OCI-LY1 (cell line): ENCODE measurements at regions not wholly inside any gene's neighbourhood (a gene's known extent, or its start where the extent isn't known, plus 50 kb on each side); places are given as distances from the start of the nearest gene placed in this dataset.

Source experiments
- H2AFZ ChIP-seq: fragments of 200-600 bp; sonication (generic), shearing (Covaris generic); 2 replicates; pipeline ENCODE4 v1.6.0; 2014; ENCODE audit warnings: antibody characterized with exemption, mild to moderate bottlenecking, low read length
- H3F3A ChIP-seq: fragments of 200-600 bp; sonication (generic), shearing (Covaris generic); 2 replicates; pipeline ENCODE4 v1.6.0; 2014; ENCODE audit warnings: mild to moderate bottlenecking, antibody characterized with exemption, low read length, moderate library complexity; ENCODE audit not compliant: insufficient read depth
- H3K27ac ChIP-seq: fragments of 200-600 bp; sonication (generic); 2 replicates; pipeline ENCODE4 v1.5.1; 2014; ENCODE audit warnings: low read length, mixed run types, mild to moderate bottlenecking, low read depth; ENCODE audit not compliant: poor library complexity, severe bottlenecking
- H3K27me3 ChIP-seq: fragments of 200-600 bp; sonication (generic); 2 replicates; pipeline ENCODE4 v1.6.0; 2014; ENCODE audit warnings: antibody characterized with exemption, mild to moderate bottlenecking, low read length, moderate library complexity; ENCODE audit not compliant: insufficient read depth
- H3K36me3 ChIP-seq: fragments of 200-600 bp; sonication (generic); 2 replicates; pipeline ENCODE4 v1.6.1; 2014; ENCODE audit warnings: mild to moderate bottlenecking, antibody characterized with exemption, low read length, moderate library complexity, mixed read lengths; ENCODE audit not compliant: insufficient read depth
- H3K4me1 ChIP-seq: fragments of 200-600 bp; sonication (generic); 2 replicates; pipeline ENCODE4 v1.5.1; 2014; ENCODE audit warnings: mild to moderate bottlenecking, low read length, moderate library complexity; ENCODE audit not compliant: insufficient read depth, severe bottlenecking
- H3K4me2 ChIP-seq: fragments of 200-600 bp; sonication (generic), shearing (Covaris generic); 2 replicates; pipeline ENCODE4 v1.6.1; 2014; ENCODE audit warnings: low read length
- H3K4me3 ChIP-seq: fragments of 200-600 bp; sonication (generic); 2 replicates; pipeline ENCODE4 v1.5.1; 2014; ENCODE audit warnings: low read length, low read depth, mild to moderate bottlenecking, mixed read lengths; ENCODE audit not compliant: poor library complexity, severe bottlenecking
- H3K79me2 ChIP-seq: fragments of 200-600 bp; shearing (Covaris generic); 2 replicates; pipeline ENCODE4 v1.6.1; 2016; ENCODE audit warnings: mixed run types, low read length, mixed read lengths; ENCODE audit not compliant: insufficient read depth
- H3K9ac ChIP-seq: fragments of 200-600 bp; sonication (generic), shearing (Covaris generic); 2 replicates; pipeline ENCODE4 v1.6.1; 2014; ENCODE audit warnings: mild to moderate bottlenecking, low read length, mixed read lengths
- H3K9me2 ChIP-seq: fragments of 200-600 bp; sonication (generic), shearing (Covaris generic); 2 replicates; pipeline ENCODE4 v1.6.1; 2014; ENCODE audit warnings: low read depth, mild to moderate bottlenecking, low read length, mixed read lengths
- H3K9me3 ChIP-seq: fragments of 200-600 bp; shearing (Covaris generic); 2 replicates; pipeline ENCODE4 v1.6.1; 2014; ENCODE audit warnings: low read length, mixed read lengths
- H4K20me1 ChIP-seq: fragments of 200-600 bp; sonication (generic), shearing (Covaris generic); 2 replicates; pipeline ENCODE4 v1.6.0; 2016; ENCODE audit warnings: mild to moderate bottlenecking, low read length; ENCODE audit not compliant: insufficient read depth
- CTCF ChIP-seq: fragments of 200-600 bp; sonication (generic), shearing (Covaris generic); IDR thresholded peaks from 2 replicates; pipeline ENCODE4 v1.5.1; 2017; ENCODE audit warnings: mild to moderate bottlenecking, antibody characterized with exemption, low read length, moderate library complexity, mixed read lengths
- EZH2 ChIP-seq: fragments of 200-600 bp; sonication (generic), shearing (Covaris generic); IDR thresholded peaks from 2 replicates; pipeline ENCODE4 v1.8.0; 2017; ENCODE audit warnings: borderline replicate concordance, mixed run types, mild to moderate bottlenecking, antibody characterized with exemption, low read length, moderate library complexity, mixed read lengths

DNA sequence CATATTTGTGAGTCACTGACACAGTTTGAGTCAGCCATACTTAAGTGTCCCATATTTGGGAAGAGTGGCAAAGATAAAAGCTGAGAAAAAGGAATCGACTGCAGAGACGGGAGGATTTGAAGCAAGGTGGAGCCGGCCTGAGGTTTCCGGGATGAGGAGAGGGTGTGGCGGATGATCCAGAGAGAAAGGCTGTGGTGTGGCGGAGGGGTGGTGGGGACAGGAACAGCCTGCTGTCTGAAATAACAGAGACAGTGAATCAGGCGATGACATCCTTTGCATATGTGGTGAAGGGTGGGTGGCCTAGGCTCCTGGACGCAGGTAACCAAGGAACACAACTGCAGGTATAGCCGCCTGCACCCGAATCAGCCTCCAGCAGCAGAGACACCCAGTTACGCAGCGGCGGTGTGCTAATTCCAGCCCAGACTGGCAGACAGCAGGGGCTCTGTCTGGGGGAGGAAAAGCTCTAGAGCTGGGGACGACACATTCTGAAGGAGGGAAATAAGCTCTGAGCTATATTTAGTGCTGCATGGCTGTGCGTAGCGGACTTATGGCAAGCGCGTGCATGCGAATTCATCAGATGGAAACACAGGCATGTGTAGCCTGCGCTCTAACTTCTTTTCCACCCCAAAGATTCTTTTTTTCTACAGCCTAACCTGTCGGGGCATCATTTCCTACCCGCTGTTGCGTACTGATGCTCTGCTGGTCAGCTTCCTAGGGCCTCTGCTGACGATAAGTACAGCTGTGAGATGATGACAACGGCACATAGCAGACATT is 62.7 kb upstream of the BARX2 start:
- Histone ChIP-seq H3K9ac (no peak overlapping the region), H2AFZ (no peak overlapping the region), H4K20me1 (no peaks in the 10 kb centered on the region), H3K9me3 (no peaks in the 10 kb centered on the region), H3K79me2 (no peaks in the 10 kb centered on the region), H3K4me2 (no peak overlapping the region), H3K4me3 (no peak overlapping the region), H3K27me3 (no peaks in the 10 kb centered on the region), H3K4me1 (no peaks in the 10 kb centered on the region), H3K27ac (no peak overlapping the region), H3F3A (no peaks in the 10 kb centered on the region), H3K36me3 (no peaks in the 10 kb centered on the region), H3K9me2 (no peaks in the 10 kb centered on the region)
- TF ChIP-seq CTCF = no peak
- TF ChIP-seq EZH2 = no peak

GRCh38 chr11:129308241-129308865 is 67.3 kb upstream of the BARX2 start:
- no peaks in the 10 kb centered on the region for H4K20me1 ChIP-seq
- TF ChIP-seq CTCF (no peak), EZH2 (no peak)
- no peaks in the 10 kb centered on the region for H3K9me2 ChIP-seq
- no peaks in the 10 kb centered on the region for H3K4me1 ChIP-seq
- H3K79me2 ChIP-seq = no peaks in the 10 kb centered on the region
- H3F3A ChIP-seq = no peaks in the 10 kb centered on the region
- no peak overlapping the region for H3K27ac ChIP-seq
- H3K9me3 ChIP-seq = no peaks in the 10 kb centered on the region
- no peak overlapping the region for H3K9ac ChIP-seq
- H3K36me3 ChIP-seq = no peaks in the 10 kb centered on the region
- H2AFZ ChIP-seq = no peak overlapping the region
- H3K27me3 ChIP-seq = no peaks in the 10 kb centered on the region
- H3K4me2 ChIP-seq = no peak overlapping the region
- no peak overlapping the region for H3K4me3 ChIP-seq

- Histone ChIP-seq H3K79me2 (no peaks in the 10 kb centered on the region), H3K27ac (no peak overlapping the region), H3K9me3 (no peaks in the 10 kb centered on the region), H3K9ac (no peak overlapping the region), H3K4me1 (no peaks in the 10 kb centered on the region), H3F3A (no peaks in the 10 kb centered on the region), H3K4me3 (no peak overlapping the region), H3K9me2 (no peaks in the 10 kb centered on the region), H3K4me2 (no peak overlapping the region), H3K36me3 (no peaks in the 10 kb centered on the region), H4K20me1 (no peaks in the 10 kb centered on the region), H3K27me3 (no peaks in the 10 kb centered on the region), H2AFZ (no peak overlapping the region)
- TF ChIP-seq EZH2 = no peak
Observed at GRCh38 chr11:129307162-129307561, 68.5 kb upstream of the BARX2 start.
